ENCODE measurements at regions not wholly inside any gene's neighbourhood (a gene's known extent, or its start where the extent isn't known, plus 50 kb on each side); places are given as distances from the start of the nearest gene placed in this dataset.

- TF ChIP-seq EZH2 (IDR thresholded peaks at IDR 0.05; ENCODE audit: low read length), result no peak
- no peak for TF ChIP-seq CTCF (optimal IDR thresholded peaks at IDR 0.05 in 1 of 3, IDR thresholded peaks at IDR 0.05 in 1 of 3, conservative IDR thresholded peaks at IDR 0.05 in 1 of 3; ENCODE audit: extremely low read depth in 1 of 3, insufficient read depth in 2 of 3, low read length in 3 of 3)
Measured at GRCh38 chr4:66658809-66659208, 886.5 kb downstream of the CENPC start.

All from keratinocyte (primary cell).